Kasumi-1 (cell line): ENCODE measurements at regions not wholly inside any gene's neighbourhood (a gene's known extent, or its start where the extent isn't known, plus 50 kb on each side); places are given as distances from the start of the nearest gene placed in this dataset.
A peak's percentile ranks its signal among the peaks of the same experiment; 100 is the strongest.
"Not testable (repeated sequence)": the region's sequence is repeated elsewhere in the genome, so short reads cannot be mapped to it uniquely, and the experiment has no call there.

Experiments used
- DNase-seq, 2 experiments: peaks; one replicate each; lab custom pipeline; 2025; lab: John Stamatoyannopoulos, UW

GRCh38 chr17:37859451-37859850 is 64.8 kb upstream of the TBC1D3K start:
- DNase-seq: no peak

GRCh38 chr17:37858391-37858790 is 65.8 kb upstream of the TBC1D3K start:
- not testable (repeated sequence) for DNase-seq

GRCh38 chr17:37856245-37856644 is 68.0 kb upstream of the TBC1D3K start:
- DNase-seq: no peak

DNA sequence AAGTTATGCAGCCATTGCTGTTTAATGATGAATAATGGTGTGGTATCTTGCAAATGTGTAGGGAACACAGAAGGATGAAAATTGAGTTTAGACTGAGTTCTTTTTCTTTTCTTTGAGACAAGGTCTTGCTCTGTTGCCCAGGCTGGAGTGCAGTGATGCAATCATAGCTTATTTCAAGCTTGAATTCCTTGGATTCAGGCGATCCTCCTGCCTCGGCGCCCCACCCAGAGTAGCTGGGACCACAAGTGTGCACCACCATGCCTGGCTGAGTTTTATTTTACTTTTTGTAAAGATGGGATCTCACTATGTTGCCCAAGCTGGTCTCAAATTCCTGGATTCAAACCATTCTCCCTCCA is 74.6 kb upstream of the TBC1D3K start:
- DNase-seq: no peak

DNA sequence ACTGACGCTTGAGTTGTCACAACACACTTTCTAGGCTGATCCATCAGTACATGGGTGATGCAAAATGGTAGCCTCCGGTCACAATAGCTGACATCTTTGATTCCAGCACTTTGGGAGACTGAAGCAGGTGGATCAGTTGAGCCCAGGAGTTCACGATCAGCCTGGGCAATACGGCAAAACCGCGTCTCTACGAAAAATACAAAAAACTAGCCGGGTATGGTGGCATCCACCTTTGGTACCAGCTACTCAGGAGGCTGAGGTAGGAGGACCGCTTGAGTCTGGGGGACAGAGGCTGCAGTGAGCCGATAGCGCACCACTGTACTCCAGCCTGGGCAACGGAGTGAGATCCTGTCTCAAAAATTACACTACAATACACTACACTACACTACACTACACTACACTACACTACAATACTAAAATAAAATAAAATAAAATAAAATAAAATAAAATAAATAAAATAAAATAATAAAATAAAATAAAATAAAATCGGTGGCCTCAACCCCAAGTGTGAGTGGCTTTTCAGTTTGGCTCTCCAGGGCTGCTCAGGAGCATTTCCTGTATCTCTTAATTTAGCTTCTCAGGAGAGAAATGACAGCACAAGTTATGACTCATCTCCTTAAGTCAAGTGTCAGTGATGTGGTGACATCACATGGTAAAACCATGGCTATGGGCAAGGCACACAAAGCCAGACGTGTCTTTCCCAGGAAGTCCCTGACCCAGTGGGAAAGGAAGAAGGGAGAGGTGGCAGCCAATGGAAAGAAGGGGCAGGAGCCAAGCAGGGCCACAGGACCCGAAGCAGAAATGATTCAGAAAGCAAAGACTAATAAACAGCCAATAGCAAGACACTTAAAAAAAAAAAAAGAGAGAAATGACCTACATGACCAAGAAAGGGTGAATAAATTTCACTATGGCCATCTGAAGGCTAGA is 75.3 kb upstream of the TBC1D3K start:
- peak; percentile 63 to 69 for DNase-seq

DNA sequence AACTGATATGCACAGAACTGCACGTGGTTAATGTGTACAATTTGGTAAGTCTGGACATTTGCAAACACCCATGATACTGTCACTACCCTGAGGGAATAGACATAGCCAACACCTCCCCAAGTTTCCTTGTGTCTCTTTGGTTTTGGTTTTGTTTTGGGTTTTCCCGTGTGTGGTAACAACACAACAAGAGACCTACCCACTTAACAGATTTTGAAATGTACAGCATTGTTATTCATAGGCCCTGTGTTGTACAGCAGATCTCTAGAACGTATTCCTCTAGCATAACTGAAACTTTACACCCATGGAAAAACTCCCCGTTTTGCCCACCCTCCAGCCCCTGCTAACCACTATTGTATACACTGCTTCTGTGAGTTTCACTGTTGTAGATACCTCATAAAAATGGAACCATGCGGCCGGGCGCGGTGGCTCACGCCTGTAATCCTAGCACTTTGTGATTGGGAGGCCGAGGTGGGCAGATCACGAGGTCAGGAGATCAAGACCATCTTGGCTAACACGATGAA is 76.3 kb upstream of the TBC1D3K start:
- no peak for DNase-seq

GRCh38 chr17:37847102-37847501 is 77.1 kb upstream of the TBC1D3K start:
- DNase-seq: no peak

GRCh38 chr17:37844977-37845293 is 79.3 kb upstream of the TBC1D3K start:
- DNase-seq: no peak

GRCh38 chr17:37844158-37844976 is 79.8 kb upstream of the TBC1D3K start:
- peak; percentile 57 to 59 for DNase-seq

DNA sequence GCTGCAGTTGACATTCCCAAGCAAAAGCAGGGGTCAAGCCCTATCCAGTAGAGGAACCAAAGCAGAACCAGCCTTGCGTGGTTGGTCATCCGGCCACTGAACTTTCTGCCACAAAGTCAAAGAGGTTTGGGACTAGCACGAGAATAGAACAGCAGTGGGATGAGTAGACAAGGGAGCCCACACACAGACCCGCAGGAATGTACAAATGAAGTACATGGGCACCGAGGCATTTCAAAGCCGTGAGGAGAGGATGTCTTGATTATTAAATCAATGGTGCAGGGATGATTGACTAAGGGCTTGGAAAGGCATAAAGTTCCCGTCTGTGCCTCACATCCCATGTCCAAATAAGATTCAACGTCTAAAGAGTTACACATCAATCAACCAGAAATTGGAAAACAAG is 81.8 kb upstream of the TBC1D3K start:
- no peak for DNase-seq

DNA sequence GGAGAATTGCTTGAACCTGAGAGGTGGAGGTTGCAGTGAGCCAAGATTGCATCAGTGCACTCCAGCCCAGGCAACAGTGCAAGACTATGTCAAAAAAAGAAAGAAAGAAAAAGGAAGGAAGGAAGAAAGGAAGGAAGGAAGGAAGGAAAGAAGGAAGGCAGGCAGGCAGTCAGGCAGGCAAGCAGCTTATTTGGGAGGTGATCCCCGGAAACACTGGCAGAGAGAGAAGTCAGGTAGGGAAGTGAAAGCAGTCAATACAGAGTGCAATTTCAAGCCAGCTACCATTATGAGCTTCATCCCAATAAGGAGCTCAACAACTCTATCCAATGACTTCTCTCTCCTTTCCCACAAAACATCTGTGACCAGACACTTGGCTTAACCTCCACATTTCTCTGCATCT is 83.0 kb upstream of the TBC1D3K start:
- DNase-seq: no peak

DNA sequence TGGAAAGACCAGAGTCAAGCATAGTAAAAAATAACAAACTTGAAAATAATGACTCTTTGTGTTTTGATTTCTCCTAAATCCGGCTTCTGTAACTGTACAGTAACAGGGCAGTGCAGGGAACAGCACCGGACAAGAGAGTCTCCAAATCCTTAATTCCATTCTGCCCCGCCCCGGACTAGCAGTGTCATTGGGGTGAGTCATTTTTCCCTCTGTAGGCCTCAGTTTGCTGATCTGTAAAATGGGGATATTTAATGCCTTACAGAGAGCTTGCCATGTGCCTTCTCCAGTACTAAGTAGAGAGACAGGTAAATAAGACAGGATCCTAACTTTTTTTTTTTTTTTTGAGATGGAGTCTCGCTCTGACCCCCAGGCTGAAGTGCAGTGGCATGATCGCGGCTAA is 83.6 kb upstream of the TBC1D3K start:
- no peak for DNase-seq

DNA sequence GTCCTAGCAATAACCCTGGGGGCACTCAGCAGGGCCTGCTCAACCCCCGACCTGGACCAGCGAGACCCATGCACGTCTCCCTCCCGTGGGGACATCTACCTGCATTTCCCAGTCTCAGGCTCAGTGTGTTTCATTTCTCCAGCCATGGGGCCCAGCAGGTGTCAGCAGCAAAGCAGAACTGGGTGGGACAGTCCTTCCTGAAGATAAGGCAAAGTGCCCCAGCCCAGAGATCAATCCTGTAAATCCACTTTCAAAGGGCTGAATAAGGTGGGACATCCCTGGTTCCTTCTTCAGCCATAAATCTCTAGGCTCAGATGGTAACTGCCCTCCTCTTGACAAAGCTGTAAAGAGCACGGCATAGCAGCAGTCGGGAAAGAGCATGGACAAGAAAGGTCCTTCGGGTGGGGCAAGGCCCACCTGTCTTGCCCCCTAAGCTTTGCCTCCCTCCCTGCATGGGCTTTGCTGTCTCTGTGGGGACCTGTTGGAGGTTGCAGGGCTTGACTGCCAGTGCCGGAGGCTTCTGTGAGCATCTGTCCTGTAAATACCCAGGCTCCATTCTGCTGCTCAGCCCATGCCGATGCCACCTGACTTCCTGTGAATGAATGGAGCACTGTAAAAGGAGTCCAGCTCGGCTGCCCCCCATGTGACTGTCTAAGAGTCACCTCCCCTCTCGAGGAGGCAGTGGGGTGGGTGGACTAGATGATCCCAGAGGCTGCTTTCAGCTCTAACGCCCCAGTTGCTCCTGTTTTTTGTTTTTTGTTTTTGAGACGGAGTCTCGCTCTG is 84.8 kb upstream of the TBC1D3K start:
- DNase-seq: no peak

DNA sequence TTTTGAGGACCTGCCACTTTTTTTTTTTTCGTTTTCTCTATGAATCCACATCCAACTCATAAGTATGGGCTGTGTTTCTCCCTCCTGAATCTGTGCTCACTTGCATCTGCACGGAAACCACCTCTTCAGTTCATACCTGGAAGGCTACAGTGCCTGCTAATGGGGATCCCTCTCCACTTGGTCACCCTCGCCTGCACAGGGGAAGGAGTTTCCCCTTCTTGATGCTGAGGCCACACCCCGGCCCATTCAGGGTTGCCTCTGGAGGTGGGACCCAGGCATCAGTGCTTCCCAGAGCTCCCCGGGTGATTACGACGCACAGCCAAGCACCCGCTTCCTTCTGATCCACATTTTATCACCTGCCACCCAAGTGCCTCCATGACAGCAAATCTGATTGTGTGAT is 85.9 kb upstream of the TBC1D3K start:
- no peak for DNase-seq

DNA sequence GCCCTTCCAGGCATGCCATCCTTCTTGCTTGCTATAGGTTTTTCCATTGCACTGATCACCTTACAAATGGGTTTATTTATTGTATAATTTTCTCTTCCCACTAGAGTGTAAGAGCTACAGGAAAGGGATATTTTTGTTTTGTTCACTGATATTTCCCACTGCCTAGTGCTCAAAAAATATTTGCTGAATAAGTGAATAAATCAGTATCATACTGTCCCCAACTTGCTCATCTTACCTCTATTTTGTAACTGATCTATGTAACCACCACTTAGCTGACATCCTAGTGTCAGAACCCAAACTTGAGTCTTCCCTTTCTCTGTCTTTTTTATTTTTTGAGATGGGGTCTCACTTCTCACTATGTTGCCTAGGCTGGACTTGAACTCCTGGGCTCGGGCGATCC is 87.6 kb upstream of the TBC1D3K start:
- DNase-seq: no peak

DNA sequence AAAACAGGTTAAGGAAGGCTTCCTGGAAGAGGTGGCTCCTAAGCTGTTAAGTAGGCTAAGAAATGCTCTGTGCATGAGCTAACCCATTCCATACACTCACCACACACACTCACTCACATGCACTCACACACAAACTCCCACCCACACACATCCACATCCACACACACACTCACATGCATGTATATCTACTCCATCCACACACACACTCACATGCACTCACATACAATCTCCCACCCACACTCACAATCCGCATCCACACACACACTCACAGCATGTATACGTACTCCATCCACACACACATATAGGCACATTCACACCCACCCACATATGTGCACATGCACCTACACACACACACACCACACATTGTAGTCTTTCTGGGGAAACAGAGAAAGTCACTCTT is 89.3 kb upstream of the HNF1B start:
- DNase-seq: no peak

GRCh38 chr17:37833237-37833859 is 88.5 kb upstream of the HNF1B start:
- DNase-seq: no peak

- no peak for DNase-seq
Observed at GRCh38 chr17:37831986-37832385, 87.1 kb upstream of the HNF1B start.

GRCh38 chr17:37831492-37831891 is 86.6 kb upstream of the HNF1B start:
- no peak for DNase-seq

DNA sequence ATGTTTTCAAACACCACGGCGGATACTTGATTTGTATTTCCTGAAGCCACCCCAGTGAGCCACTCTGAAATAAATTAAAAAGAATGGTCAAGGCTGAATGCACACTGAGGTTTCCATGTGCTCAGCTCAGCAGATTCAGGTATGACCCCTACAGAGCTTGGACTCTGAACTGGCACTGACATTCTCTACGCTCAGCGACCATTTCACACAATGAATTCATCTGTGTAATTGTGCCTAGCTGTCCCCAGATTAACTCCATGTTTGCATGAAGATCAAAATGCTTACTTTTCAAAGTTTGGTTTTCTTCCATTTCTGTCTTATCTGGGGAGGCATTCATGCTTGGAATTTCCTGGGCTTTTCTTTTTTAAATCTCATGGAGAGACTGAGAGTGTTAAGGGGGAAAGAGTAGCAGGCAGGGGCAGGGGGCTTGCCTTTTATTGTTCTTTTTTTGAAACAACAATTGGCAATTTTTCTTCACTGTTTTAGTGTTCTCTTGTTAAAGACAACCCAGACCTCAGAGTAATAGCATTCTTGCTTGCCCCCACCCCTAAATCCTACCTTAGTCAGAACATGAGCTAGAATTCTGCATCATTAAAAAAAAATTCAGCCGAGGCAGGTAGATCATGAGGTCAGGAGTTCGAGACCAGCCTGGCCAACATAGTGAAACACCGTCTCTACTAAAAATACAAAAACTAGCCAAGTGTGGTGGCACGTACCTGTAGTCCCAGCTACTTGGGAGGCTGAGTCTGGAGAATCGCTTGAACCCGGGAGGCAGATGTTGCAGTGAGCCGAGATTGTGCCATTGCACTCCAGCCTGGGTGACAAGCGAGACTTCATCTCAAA is 85.5 kb upstream of the HNF1B start:
- no peak for DNase-seq

- DNase-seq: no peak
Observed at GRCh38 chr17:37829592-37830123, 84.8 kb upstream of the HNF1B start.
